ENCODE measurements at regions not wholly inside any gene's neighbourhood (a gene's known extent, or its start where the extent isn't known, plus 50 kb on each side); places are given as distances from the start of the nearest gene placed in this dataset.
A peak's percentile ranks its signal among the peaks of the same experiment; 100 is the strongest.
"Not testable (repeated sequence)": the region's sequence is repeated elsewhere in the genome, so short reads cannot be mapped to it uniquely, and the experiment has no call there.

DNA sequence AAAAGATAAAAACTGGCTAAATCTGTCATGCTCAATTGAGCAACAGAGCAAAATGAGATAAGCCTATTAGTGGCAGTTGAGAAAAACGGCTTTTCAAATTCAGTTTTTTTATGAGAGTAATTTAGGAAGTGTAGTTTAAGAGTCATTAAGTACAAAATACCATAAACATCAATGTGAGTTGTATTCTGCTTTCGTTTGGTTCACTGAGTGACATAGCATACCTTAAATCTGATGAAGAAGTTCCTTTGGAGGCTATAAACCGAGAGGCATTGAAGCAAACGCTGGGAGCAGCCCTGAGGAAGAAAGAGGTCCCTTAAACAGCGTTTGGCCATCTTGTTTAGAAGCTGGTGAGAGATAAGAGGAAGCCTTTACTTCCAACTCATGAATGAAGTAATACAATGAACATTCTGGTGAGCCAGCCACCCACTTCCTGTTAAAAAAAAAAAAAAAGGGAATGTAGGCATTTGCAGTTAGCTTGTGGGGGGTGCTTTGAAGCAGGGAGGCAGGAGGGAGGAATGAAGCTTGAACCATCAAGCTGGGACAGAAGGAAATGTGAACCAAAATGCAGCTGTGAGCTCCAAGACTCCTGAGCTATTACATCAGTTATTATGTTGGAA, 132.3 kb downstream of the ZNF330 start:
- ATAC-seq (peak; percentile 42 to 71 (median 59)), DNase-seq (no peak)
- Histone ChIP-seq H3K27ac (peak overlapping the region in 9 of 12 donors; percentile 6 to 85 (median 34)), H3K9me3 (peaks cover 0 to 7% (median 0%) of the 10 kb centered on the region in 12 donors), H3K36me3 (no peaks in the 10 kb centered on the region), H3K4me3 (peak overlapping the region in 4 of 12 donors; percentile 0 to 12 (median 6)), H3K4me1 (peaks cover 0 to 29% (median 0%) of the 10 kb centered on the region in 12 donors), H3K27me3 (no peaks in the 10 kb centered on the region)
- no peak for TF ChIP-seq POLR2A (IDR thresholded peaks at IDR 0.05)
- TF ChIP-seq, protein P1, sequence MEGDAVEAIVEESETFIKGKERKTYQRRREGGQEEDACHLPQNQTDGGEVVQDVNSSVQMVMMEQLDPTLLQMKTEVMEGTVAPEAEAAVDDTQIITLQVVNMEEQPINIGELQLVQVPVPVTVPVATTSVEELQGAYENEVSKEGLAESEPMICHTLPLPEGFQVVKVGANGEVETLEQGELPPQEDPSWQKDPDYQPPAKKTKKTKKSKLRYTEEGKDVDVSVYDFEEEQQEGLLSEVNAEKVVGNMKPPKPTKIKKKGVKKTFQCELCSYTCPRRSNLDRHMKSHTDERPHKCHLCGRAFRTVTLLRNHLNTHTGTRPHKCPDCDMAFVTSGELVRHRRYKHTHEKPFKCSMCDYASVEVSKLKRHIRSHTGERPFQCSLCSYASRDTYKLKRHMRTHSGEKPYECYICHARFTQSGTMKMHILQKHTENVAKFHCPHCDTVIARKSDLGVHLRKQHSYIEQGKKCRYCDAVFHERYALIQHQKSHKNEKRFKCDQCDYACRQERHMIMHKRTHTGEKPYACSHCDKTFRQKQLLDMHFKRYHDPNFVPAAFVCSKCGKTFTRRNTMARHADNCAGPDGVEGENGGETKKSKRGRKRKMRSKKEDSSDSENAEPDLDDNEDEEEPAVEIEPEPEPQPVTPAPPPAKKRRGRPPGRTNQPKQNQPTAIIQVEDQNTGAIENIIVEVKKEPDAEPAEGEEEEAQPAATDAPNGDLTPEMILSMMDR (IDR thresholded peaks at IDR 0.05), result no peak
- intact Hi-C loops (cut with DNase I), result no loop called here
- 31 to 41% (median 38%) methylated on average over 5 of the region's 5 CpGs for WGBS, 4 donors

- H3K27ac ChIP-seq, result no peak overlapping the region
- no peak for DNase-seq
- intact Hi-C loops (cut with DNase I), result no loop called here
- whole genome bisulfite sequencing, 4 donors, result 77 to 89% (median 85%) methylated on average over 1 of the region's 1 CpG
- no peak for ATAC-seq
- no peak for TF ChIP-seq POLR2A (IDR thresholded peaks at IDR 0.05)
- TF ChIP-seq, protein P1 (IDR thresholded peaks at IDR 0.05), result no peak
- H3K4me3 ChIP-seq, result no peak overlapping the region
- H3K4me1 ChIP-seq, result peaks cover 0 to 15% (median 0%) of the 10 kb centered on the region in 12 donors
- H3K9me3 ChIP-seq, result peaks cover 0 to 9% (median 0%) of the 10 kb centered on the region in 12 donors
- no peaks in the 10 kb centered on the region for H3K27me3 ChIP-seq
- H3K36me3 ChIP-seq, result no peaks in the 10 kb centered on the region
These were observed 135.7 kb downstream of the ZNF330 start for GRCh38 chr4:141356321-141356962.

- TF ChIP-seq, protein P1 (IDR thresholded peaks at IDR 0.05), result no peak
- TF ChIP-seq POLR2A (IDR thresholded peaks at IDR 0.05), result no peak
- no peaks in the 10 kb centered on the region for H3K36me3 ChIP-seq
- H3K4me3 ChIP-seq, result no peak overlapping the region
- DNase-seq (no peak), ATAC-seq (no peak)
- H3K27me3 ChIP-seq, result no peaks in the 10 kb centered on the region
- H3K27ac ChIP-seq, result no peak overlapping the region
- H3K9me3 ChIP-seq, result peaks cover 0 to 12% (median 0%) of the 10 kb centered on the region in 12 donors
- intact Hi-C loops (cut with DNase I), result no loop called here
- H3K4me1 ChIP-seq, result peaks cover 0 to 13% (median 0%) of the 10 kb centered on the region in 12 donors
These were observed 136.3 kb downstream of the ZNF330 start for GRCh38 chr4:141356963-141357335.

DNA sequence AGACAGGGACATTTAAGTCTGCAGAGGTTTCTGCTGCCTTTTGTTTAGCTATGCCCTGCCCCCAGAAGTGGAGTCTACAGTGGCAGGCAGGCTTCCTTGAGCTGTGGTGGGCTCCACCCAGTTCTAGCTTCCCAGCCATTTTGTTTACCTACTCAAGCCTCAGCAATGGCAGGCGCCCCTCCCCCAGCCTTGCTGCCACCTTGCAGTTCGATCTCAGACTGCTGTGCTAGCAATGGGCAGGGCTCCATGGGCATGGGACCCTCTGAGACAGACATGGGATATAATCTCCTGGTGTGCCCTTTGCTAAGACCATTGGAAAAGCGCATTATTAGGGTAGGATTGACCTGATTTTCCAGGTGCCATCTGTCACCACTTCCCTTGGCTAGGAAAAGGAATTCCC, 147.5 kb downstream of the ZNF330 start:
- DNase-seq; ATAC-seq; H3K27me3 ChIP-seq; H3K4me3 ChIP-seq; H3K36me3 ChIP-seq; intact Hi-C loops (cut with DNase I); H3K4me1 ChIP-seq; H3K27ac ChIP-seq: not testable (repeated sequence)
- WGBS, 4 donors, result 84 to 94% (median 90%) methylated on average over 2 to 3 of the region's 3 CpGs
- H3K9me3 ChIP-seq, result peaks cover 0 to 18% (median 0%) of the 10 kb centered on the region in 12 donors
